IPS-NIHi11 (cell line): ENCODE measurements at regions not wholly inside any gene's neighbourhood (a gene's known extent, or its start where the extent isn't known, plus 50 kb on each side); places are given as distances from the start of the nearest gene placed in this dataset.
"Not testable (repeated sequence)": the region's sequence is repeated elsewhere in the genome, so short reads cannot be mapped to it uniquely, and the experiment has no call there.

Source experiments
- DNase-seq: peaks from one replicate; pipeline ENCODE4 v3.0.0; 2012; ENCODE audit warnings: mixed read lengths, low spot score

DNA sequence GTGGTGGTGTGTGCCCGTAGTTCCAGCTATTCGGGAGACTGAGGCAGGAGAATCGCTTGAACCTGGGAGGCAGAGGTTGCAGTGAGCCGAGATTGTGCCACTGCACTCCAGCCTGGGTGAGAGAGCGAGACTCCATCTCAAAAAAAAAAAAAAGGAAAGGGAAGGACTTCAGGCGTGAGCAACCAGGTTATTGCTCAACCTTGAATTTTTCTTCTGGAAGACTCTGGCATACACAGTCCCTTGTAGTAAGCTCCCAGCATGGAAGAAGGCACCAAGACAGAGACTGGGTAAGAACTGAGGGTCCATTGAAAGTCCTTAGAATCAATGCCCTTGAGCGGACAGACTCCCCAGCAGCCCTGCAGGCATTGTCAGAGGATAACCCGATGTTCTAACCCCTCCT lies 75.0 kb downstream of the C9orf50 start:
- not testable (repeated sequence) for DNase-seq

DNA sequence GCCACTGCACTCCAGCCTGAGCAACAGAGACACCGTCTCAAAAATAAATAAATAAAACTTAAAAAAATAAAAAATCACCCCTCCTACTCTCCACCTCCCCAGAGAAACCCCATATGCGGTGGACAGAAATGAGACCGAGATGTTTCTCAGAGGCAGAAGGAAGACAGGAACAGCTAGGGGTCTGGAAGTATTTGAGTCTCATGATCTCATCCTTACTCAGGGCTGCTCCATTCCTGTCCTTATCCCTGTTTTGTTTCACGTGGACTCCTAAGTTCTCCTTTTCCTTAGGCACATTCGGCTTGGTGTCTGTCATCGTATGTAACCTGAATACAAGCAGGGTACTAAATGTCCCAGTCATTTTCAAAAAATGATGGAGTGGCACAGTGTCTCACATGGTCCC lies 76.1 kb downstream of the C9orf50 start:
- DNase-seq, result no peak

- DNase-seq, result no peak
Measured at GRCh38 chr9:129542741-129543140, 78.2 kb downstream of the C9orf50 start.

- DNase-seq, result no peak
Measured at GRCh38 chr9:129541270-129541669, 79.6 kb downstream of the C9orf50 start.

DNA sequence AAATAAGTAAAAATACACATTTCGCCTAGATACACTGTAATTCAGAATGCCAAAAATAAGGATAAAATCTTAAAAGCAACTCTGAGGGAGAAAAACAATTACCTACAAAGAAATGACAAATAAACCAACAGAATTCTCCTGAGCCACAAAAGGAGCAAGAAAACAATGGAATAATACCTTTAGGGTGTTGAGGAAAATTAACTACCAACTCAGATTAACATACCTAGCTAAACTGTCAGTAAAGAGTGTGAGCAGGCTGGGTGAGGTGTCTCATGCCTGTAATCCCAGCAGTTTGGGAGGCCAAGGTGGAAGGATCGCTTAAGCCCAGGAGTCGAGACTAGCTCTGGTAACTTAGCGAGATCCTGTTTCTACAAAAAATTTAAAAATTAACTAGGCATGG lies 81.5 kb downstream of the C9orf50 start:
- no peak for DNase-seq

- DNase-seq, result not testable (repeated sequence)
Measured at GRCh38 chr9:129531860-129532402, 89.0 kb downstream of the C9orf50 start.

DNA sequence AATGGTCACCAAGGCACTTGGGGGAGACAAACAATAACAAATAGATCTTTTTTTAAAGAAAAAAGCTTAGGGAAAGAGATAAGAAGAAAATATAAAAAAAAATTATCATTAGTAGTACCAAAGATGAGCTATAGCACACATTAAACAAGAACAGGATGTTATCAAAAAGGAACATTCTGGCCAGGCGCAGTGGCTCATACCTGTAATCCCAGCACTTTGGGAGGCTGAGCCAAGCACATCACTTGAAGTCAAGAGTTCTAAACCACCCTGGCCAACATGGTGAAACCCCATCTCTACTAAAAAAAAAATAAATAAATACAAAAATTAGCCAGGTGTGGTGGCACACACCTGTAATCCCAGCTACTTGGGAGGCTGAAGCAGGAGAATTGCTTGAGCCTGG lies 92.9 kb downstream of the C9orf50 start:
- not testable (repeated sequence) for DNase-seq

- no peak for DNase-seq
Measured at GRCh38 chr9:129525656-129526196, 95.2 kb downstream of the C9orf50 start.

- DNase-seq, result no peak
Measured at GRCh38 chr9:129524582-129525270, 96.2 kb downstream of the C9orf50 start.

DNA sequence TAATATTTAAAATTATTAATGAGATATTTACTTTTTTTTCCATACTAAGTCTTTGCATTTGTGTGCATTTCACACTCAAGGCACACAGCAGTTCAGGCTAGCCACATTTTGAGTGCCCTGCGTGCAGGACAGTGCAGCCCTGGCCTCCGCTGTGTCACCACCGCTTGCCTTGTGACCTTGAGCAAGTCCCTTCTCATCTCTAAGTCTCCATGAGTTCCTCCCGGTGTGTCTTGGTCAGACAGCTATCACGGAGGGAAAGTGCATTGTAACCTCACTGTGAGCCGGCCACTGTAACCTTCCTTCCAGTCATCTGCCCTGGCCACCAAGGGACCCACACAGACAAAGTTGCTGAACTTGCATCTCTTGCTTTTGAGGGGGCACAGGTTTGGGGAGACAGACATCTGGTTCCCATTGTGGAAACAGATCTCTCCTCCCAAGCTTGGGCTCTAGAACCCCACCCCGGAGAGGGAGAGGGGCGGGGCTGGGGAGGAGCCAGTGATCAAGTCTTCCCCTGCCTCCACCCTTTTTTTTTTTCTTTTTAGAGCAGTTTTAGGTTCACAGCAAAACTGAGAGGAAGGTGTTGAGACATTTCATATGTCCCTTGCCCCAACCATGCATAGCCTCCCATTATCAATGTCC lies 96.8 kb downstream of the C9orf50 start:
- DNase-seq, result no peak

DNA sequence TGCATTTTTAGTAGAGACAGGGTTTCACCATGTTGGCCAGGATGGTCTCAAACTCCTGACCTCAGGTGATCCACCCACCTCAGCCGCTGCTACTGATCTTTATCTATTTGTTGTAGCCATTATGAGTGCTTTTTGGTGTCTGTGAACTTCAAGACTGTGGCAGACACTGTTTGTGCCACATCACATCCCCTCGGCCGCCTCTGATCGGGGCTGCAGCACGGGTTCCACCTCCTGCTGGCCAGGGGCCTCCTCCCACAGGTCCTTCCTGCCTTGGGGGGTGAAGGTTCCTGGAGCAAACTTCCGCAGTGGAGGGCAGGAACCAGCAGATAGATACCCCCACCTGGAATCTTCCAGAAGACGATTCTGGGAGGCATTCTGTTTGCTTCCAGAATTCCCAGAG lies 98.5 kb downstream of the C9orf50 start:
- no peak for DNase-seq

GRCh38 chr9:129520082-129520481 lies 100.8 kb downstream of the C9orf50 start:
- DNase-seq, result no peak

- no peak for DNase-seq
Measured at GRCh38 chr9:129518074-129518473, 102.8 kb downstream of the C9orf50 start.

GRCh38 chr9:129517006-129517405 lies 103.9 kb downstream of the C9orf50 start:
- no peak for DNase-seq

GRCh38 chr9:129514891-129515290 lies 106.0 kb downstream of the C9orf50 start:
- no peak for DNase-seq

GRCh38 chr9:129514497-129514867 lies 106.4 kb downstream of the C9orf50 start:
- DNase-seq, result no peak

DNA sequence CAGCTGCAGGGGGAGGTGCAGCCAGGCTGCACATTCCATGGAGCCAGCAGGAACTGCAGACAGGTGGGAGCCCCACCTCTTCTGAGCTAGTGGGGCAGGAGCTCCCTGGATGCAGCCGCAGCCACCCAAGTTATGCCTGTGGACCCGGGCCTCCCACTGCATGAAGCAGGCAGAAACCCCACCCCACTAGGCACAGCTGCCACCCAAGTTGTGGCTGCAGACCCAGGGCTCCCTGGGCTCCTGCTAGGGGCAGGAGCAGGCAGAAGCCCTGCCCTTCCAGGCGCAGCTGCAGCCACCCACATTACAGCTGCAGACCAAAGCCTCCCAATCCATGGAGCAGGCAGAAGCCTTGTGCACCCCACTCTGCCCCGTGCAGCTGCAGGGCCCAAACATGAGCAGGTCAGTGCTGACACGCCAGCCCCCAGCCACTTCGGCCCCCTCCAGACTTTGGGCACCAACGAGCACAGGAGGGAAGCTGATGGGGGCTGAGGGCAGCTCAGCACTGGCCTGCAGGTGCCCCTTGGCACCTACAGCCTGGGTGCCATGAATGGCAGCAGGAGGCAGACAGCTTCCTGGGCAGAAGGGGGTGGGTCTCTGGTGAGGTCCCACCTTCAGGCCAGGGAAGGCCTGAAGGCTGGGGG lies 106.9 kb downstream of the C9orf50 start:
- no peak for DNase-seq

DNA sequence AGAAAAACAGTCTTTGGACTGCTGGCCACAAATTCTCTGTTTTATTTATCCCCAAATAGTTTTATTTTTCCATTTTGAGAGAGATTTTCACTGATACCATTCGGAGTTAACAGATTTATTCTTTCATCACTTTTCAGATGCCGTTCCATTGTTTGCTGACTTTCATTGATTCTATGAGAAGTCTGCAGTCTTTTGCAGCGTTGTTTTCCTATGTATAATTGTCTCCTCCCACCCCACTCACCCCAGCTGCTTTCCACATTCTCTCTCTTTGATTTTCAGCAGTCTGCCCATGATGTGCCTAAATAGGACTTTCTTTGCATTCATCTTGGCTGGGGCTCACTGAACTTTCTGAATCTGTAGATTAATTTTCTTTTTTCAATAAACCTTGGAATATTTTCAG lies 107.6 kb downstream of the C9orf50 start:
- no peak for DNase-seq

GRCh38 chr9:129511285-129511900 lies 109.5 kb downstream of the C9orf50 start:
- DNase-seq, result no peak

GRCh38 chr9:129509533-129509928 lies 111.4 kb downstream of the C9orf50 start:
- DNase-seq, result no peak

- no peak for DNase-seq
Measured at GRCh38 chr9:129507805-129508204, 113.1 kb downstream of the C9orf50 start.

- no peak for DNase-seq
Measured at GRCh38 chr9:129506892-129507291, 114.0 kb downstream of the C9orf50 start.
